ENCODE measurements at regions not wholly inside any gene's neighbourhood (a gene's known extent, or its start where the extent isn't known, plus 50 kb on each side); places are given as distances from the start of the nearest gene placed in this dataset.

GRCh38 chr6:71153755-71154325 lies 134.8 kb upstream of the OGFRL1 start:
- TF ChIP-seq CBX8 (IDR thresholded peaks at IDR 0.05) (no peak), CTCF (IDR thresholded peaks at IDR 0.05) (no peak), EP300 (IDR thresholded peaks at IDR 0.05) (no peak), HMGXB4 (CRISPR knock-in tag; IDR thresholded peaks at IDR 0.05; ENCODE audit: borderline replicate concordance) (no peak), JUNB (IDR thresholded peaks at IDR 0.05) (no peak), POLR2A (IDR thresholded peaks at IDR 0.05; ENCODE audit: low read length) (no peak), ZFP36 (IDR thresholded peaks at IDR 0.05; ENCODE audit: borderline replicate concordance, partially characterized antibody) (no peak)
